Stomach (tissue), 8 donors: ENCODE measurements at regions not wholly inside any gene's neighbourhood (a gene's known extent, or its start where the extent isn't known, plus 50 kb on each side); places are given as distances from the start of the nearest gene placed in this dataset.

Experiments
- DNase-seq, 2 donors: peaks; one replicate each; pipeline versions ENCODE4 v3.0.0 to v3.0.0-alpha.2; 2013 to 2019
- H3K27ac ChIP-seq, 5 donors: fragments of 200-600 bp in 4 of 5; sonication (generic) in 4 of 5; one replicate each; pipeline ENCODE4 v1.5.1; 2013 to 2019; ENCODE audit warnings: mild to moderate bottlenecking in 1 of 5, moderate library complexity in 1 of 5
- H3K27me3 ChIP-seq, 3 donors: fragments of 200-600 bp; sonication (generic); one replicate each; pipeline ENCODE4 v1.5.1; 2017 to 2019; ENCODE audit warnings: mixed run types in 1 of 3
- H3K36me3 ChIP-seq, 4 donors: fragments of 200-600 bp; sonication (generic); 1 replicate in 3 of 4; 2 replicates in 1 of 4; pipeline ENCODE4 v1.5.1; 2016 to 2019
- H3K4me1 ChIP-seq, 4 donors: fragments of 200-600 bp; sonication (generic); one replicate each; pipeline ENCODE4 v1.5.1; 2016 to 2019
- H3K4me3 ChIP-seq, 4 donors: fragments of 200-600 bp; sonication (generic) in 3 of 4; one replicate each; pipeline ENCODE4 v1.5.1; 2016 to 2019; ENCODE audit warnings: mild to moderate bottlenecking in 1 of 4
- H3K9me3 ChIP-seq, 4 donors: fragments of 200-600 bp; sonication (generic); one replicate each; pipeline ENCODE4 v1.5.1; 2016 to 2019
- CTCF ChIP-seq, 7 experiments: fragments of 450-650 bp in 4 of 7; fragments of 200-600 bp in 3 of 7; sonication (generic) in 3 of 7; IDR thresholded peaks; one replicate each; pipeline ENCODE4 v1.5.1; 2016 to 2019; ENCODE audit warnings: antibody characterized with exemption in 7 of 7, control low read depth in 2 of 7, mild to moderate bottlenecking in 1 of 7
- EP300 ChIP-seq: sonication (generic); formaldehyde crosslinking; IDR thresholded peaks from one replicate; pipeline ENCODE4 v1.6.1; 2017; ENCODE audit warnings: antibody characterized with exemption
- POLR2A ChIP-seq, 4 donors: fragments of 450-650 bp; IDR thresholded peaks; one replicate each; pipeline ENCODE4 v1.6.1; 2016; ENCODE audit warnings: antibody characterized with exemption in 4 of 4, control low read depth in 2 of 4, mild to moderate bottlenecking in 1 of 4, moderate library complexity in 1 of 4
- POLR2AphosphoS5 ChIP-seq, 3 donors: sonication (generic); formaldehyde crosslinking; IDR thresholded peaks; one replicate each; pipeline ENCODE4 v1.6.1; 2016; ENCODE audit warnings: antibody characterized with exemption in 3 of 3
- WGBS, 5 donors: extraction: QIAGEN DNeasy Blood & Tissue Kit in 3 of 5; methylation state at CpG; one replicate each; pipeline versions ENCODE4 v1.1.5 to v1.1.7; 2013 to 2018; 5-methylcytosine and 5-hydroxymethylcytosine counted together
- intact Hi-C: fragments of 100-400 bp; cut with DNase I; formaldehyde crosslinking; loops from one replicate; pipeline ENCODE4 v1.15.1; 2023; ENCODE audit warnings: low total_unique reads
- donor health status: healthy with polysubstance abuse.
- donor health status: Bipolar disorder and iron deficiency.
- donor health status: healthy.

DNA sequence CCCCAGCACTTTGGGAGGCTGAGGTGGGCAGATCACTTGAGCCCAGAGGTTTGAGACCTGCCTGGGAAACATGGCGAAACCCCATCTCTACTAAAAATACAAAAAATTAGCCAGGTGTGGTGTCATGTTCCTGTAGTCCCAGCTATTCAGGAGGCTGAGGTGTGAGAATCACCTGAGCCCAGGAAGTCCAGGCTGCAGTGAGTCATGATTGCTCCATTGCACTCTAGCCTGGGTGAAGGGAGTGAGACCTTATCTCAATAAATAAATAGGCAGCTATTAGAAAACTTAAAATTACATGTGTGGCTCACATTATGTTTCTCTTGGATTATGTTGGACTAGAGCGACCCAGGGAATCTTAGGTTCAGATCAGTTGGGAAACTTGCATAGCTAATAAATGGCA is 69.7 kb downstream of the RPLP1 start:
- intact Hi-C loops: no loop called here
- 42 to 84% (median 77%) methylated on average over 2 of the region's 2 CpGs for WGBS, 5 donors
- peaks cover 17 to 26% (median 23%) of the 10 kb centered on the region in 4 donors for H3K4me1 ChIP-seq

GRCh38 chr15:69523010-69524001 is 70.7 kb downstream of the RPLP1 start:
- Histone ChIP-seq H3K27me3 (no peaks in the 10 kb centered on the region), H3K36me3 (no peaks in the 10 kb centered on the region), H3K27ac (peak overlapping the region in 4 of 5 donors; percentile 37 to 69 (median 52)), H3K9me3 (peaks cover 0 to 4% (median 0%) of the 10 kb centered on the region in 4 donors), H3K4me1 (peaks cover 17 to 26% (median 23%) of the 10 kb centered on the region in 4 donors), H3K4me3 (no peak overlapping the region)
- whole genome bisulfite sequencing, 5 donors: 70 to 76% (median 71%) methylated on average over 5 of the region's 5 CpGs
- DNase-seq: peak; percentile 84 to 93
- no peak for TF ChIP-seq EP300
- peak in 5 of 7 experiments; percentile 47 to 73 (median 60) for TF ChIP-seq CTCF (IDR thresholded peaks at IDR 0.05)
- intact Hi-C loops: no loop called here

More for the DNA sequence above, 69.7 kb downstream of the RPLP1 start:
- H3K4me3 ChIP-seq: no peak overlapping the region
- peak overlapping the region in 4 of 5 donors; percentile 13 to 69 (median 37) for H3K27ac ChIP-seq
- DNase-seq: peak; percentile 54 to 59
- H3K9me3 ChIP-seq: peaks cover 0 to 4% (median 0%) of the 10 kb centered on the region in 4 donors
- H3K27me3 ChIP-seq: no peaks in the 10 kb centered on the region
- TF ChIP-seq EP300 (no peak), POLR2AphosphoS5 (IDR thresholded peaks at IDR 0.05) (peak in 2 of 3 donors; percentile 26 to 54), POLR2A (IDR thresholded peaks at IDR 0.05) (no peak)
- no peaks in the 10 kb centered on the region for H3K36me3 ChIP-seq

DNA sequence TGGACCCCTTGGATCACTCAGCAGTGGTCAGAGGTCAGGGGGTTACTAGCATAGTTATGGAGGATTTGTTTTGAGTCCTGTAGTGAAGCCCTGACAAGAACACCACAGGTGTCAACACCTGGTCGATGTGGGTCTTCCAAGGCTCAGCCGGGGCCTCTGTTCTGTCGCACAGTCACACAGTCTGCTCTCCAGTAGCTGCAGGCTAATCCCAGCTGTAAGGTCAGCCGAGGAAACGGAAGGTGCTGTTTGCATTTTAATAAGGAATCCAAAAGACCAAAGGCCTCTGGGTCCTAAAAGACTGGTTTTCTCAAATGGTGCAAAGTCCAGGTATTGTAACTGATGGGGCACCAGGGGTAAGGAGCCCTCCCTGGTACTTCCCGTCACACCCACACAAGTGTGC is 71.7 kb downstream of the RPLP1 start:
- Histone ChIP-seq H3K4me3 (no peak overlapping the region), H3K27me3 (no peaks in the 10 kb centered on the region), H3K9me3 (peaks cover 0 to 4% (median 0%) of the 10 kb centered on the region in 4 donors), H3K36me3 (no peaks in the 10 kb centered on the region), H3K27ac (peak overlapping the region; percentile 27 to 74 (median 42)), H3K4me1 (peaks cover 17 to 26% (median 23%) of the 10 kb centered on the region in 4 donors)
- intact Hi-C loops: no loop called here
- no peak for TF ChIP-seq POLR2AphosphoS5 (IDR thresholded peaks at IDR 0.05)
- TF ChIP-seq EP300: no peak
- TF ChIP-seq CTCF (IDR thresholded peaks at IDR 0.05): no peak
- no peak for TF ChIP-seq POLR2A (IDR thresholded peaks at IDR 0.05)
- 17 to 47% (median 29%) methylated on average over 5 to 6 of the region's 6 CpGs for WGBS, 5 donors
- DNase-seq: peak; percentile 29 to 79

DNA sequence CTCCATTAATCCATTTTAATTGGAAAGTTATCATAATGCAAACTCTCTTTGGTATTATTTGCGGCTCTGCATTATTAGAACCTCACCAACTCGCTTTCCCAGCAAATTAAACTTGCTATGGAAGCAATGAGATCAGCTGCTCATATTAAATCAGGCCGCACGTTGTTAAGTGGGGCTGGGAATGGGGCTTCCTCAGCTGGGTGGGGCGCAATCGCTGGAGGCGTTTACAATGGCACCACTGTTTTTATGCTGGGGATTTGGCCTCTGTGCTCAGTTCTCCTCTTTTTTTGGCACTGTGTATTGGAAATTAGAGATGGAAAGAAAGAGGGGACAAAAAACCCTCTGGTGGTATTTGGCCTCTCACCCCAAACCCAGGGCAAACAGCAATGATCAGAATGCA is 72.2 kb downstream of the RPLP1 start:
- H3K9me3 ChIP-seq: peaks cover 0 to 4% (median 0%) of the 10 kb centered on the region in 4 donors
- intact Hi-C loops: no loop called here
- peak in 1 of 2 donors; percentile 55 for DNase-seq
- WGBS, 5 donors: 32 to 58% (median 50%) methylated on average over 7 of the region's 7 CpGs
- H3K36me3 ChIP-seq: no peaks in the 10 kb centered on the region
- no peaks in the 10 kb centered on the region for H3K27me3 ChIP-seq
- no peak overlapping the region for H3K4me3 ChIP-seq
- peaks cover 17 to 26% (median 23%) of the 10 kb centered on the region in 4 donors for H3K4me1 ChIP-seq
- no peak for TF ChIP-seq POLR2A (IDR thresholded peaks at IDR 0.05)
- no peak for TF ChIP-seq CTCF (IDR thresholded peaks at IDR 0.05)
- no peak for TF ChIP-seq EP300
- TF ChIP-seq POLR2AphosphoS5 (IDR thresholded peaks at IDR 0.05): no peak
- peak overlapping the region in 4 of 5 donors; percentile 27 to 64 (median 42) for H3K27ac ChIP-seq
